HCT116 (cell line): ENCODE measurements at regions not wholly inside any gene's neighbourhood (a gene's known extent, or its start where the extent isn't known, plus 50 kb on each side); places are given as distances from the start of the nearest gene placed in this dataset.

ENCODE experiments used
- ATAC-seq: fragments of 200-7000 bp; cut with Tn5 transposase; 2 replicates; pipeline ENCODE4 v1.9.1; 2020; ENCODE audit warnings: mild to moderate bottlenecking, moderate library complexity
- BruUV-seq: library from RNA; stranded (reverse); fragments of 400-500 nt; replicated peaks from 2 replicates; lab custom pipeline; 2021; lab: Mats Ljungman, UMichigan
- CTCF ChIA-PET: fragments of 300-600 bp; sonication (Branson Sonifier 250); formaldehyde crosslinking; loops from one replicate; lab custom pipeline; 2021; ENCODE audit warnings: antibody characterized with exemption; lab: Charles Lee
- POLR2A ChIA-PET: fragments of 300-600, 350-600 bp; sonication (Branson Sonifier 250); formaldehyde crosslinking; loops from one replicate; lab custom pipeline; 2021; ENCODE audit warnings: antibody characterized with exemption; lab: Charles Lee
- RAD21 ChIA-PET, 2 experiments: fragments of 300-600 bp; sonication (Branson Sonifier 250); formaldehyde crosslinking; loops; one replicate each; lab custom pipeline; 2023; ENCODE audit warnings: low total read pairs in 2 of 2; ENCODE audit not compliant: uncharacterized antibody in 2 of 2, unreplicated experiment in 2 of 2, low non-redundant PET in 1 of 2; lab: Charles Lee
- DNase-seq: peaks from one replicate; pipeline ENCODE4 v3.0.0-alpha.2; 2010; ENCODE audit warnings: low read depth, low spot score
- H2AFZ ChIP-seq: fragments of 200-600 bp; shearing (Covaris generic), sonication (generic); 2 replicates; pipeline ENCODE4 v1.6.1; 2017; ENCODE audit warnings: low read depth, mixed run types, mixed read lengths, antibody characterized with exemption, low read length; ENCODE audit not compliant: poor library complexity, severe bottlenecking
- H3K27ac ChIP-seq: 2 replicates; pipeline ENCODE4 v1.5.1; 2012; ENCODE audit warnings: low read depth, low read length
- H3K27me3 ChIP-seq: fragments of 200-600 bp; sonication (generic); 2 replicates; pipeline ENCODE4 v1.6.1; 2016; ENCODE audit warnings: mixed run types, low read length, mixed read lengths; ENCODE audit not compliant: insufficient read depth
- H3K36me3 ChIP-seq, 2 experiments: fragments of 200-500 bp in 1 of 2; fragments of 200-600 bp in 1 of 2; sonication (Bioruptor generic) in 1 of 2; sonication (generic) in 1 of 2; 2 replicates each; pipeline versions ENCODE4 v1.5.1 to v1.6.1; 2014 to 2016; ENCODE audit warnings: low read length in 2 of 2, inconsistent platforms in 1 of 2, mixed read lengths in 1 of 2, mixed run types in 1 of 2; ENCODE audit not compliant: insufficient read depth in 2 of 2, control insufficient read depth in 1 of 2
- H3K4me1 ChIP-seq, 2 experiments: fragments of 200-600 bp in 1 of 2; sonication (generic) in 1 of 2; 2 replicates each; pipeline versions ENCODE4 v1.5.1 to v1.6.1; 2012 to 2017; ENCODE audit warnings: low read length in 2 of 2, inconsistent platforms in 1 of 2, mild to moderate bottlenecking in 1 of 2, mixed read lengths in 1 of 2, mixed run types in 1 of 2, moderate library complexity in 1 of 2; ENCODE audit not compliant: insufficient read depth in 2 of 2, control insufficient read depth in 1 of 2
- H3K4me2 ChIP-seq: fragments of 200-600 bp; sonication (generic); 2 replicates; pipeline ENCODE4 v1.6.1; 2017; ENCODE audit warnings: mixed run types, low read length, mixed read lengths
- H3K4me3 ChIP-seq, 2 experiments: fragments of 200-600 bp in 1 of 2; sonication (generic) in 1 of 2; replicated peaks in 1 of 2; 2 replicates each; pipeline ENCODE4 v1.5.1; 2011 to 2016; ENCODE audit warnings: low read length in 2 of 2, control low read depth in 1 of 2, low read depth in 1 of 2, mild to moderate bottlenecking in 1 of 2, mixed read lengths in 1 of 2, mixed run types in 1 of 2
- H3K79me2 ChIP-seq: fragments of 200-600 bp; sonication (generic); 2 replicates; pipeline ENCODE4 v1.6.1; 2017; ENCODE audit warnings: mild to moderate bottlenecking, mixed run types, low read length, moderate library complexity, mixed read lengths; ENCODE audit not compliant: insufficient read depth
- H3K9ac ChIP-seq: fragments of 200-600 bp; sonication (generic); 2 replicates; pipeline ENCODE4 v1.6.1; 2016; ENCODE audit warnings: low read length, mixed read lengths
- H3K9me2 ChIP-seq: fragments of 200-600 bp; sonication (generic), shearing (Covaris generic); 2 replicates; pipeline ENCODE4 v1.6.1; 2017; ENCODE audit warnings: mixed run types, mild to moderate bottlenecking, moderate library complexity; ENCODE audit not compliant: insufficient read depth
- H3K9me3 ChIP-seq, 2 experiments: fragments of 200-500 bp in 1 of 2; fragments of 200-600 bp in 1 of 2; sonication (Bioruptor generic) in 1 of 2; sonication (generic) in 1 of 2; 2 replicates each; pipeline ENCODE4 v1.6.1; 2014 to 2017; ENCODE audit warnings: low read length in 2 of 2, mixed read lengths in 2 of 2, inconsistent platforms in 1 of 2, low read depth in 1 of 2, mild to moderate bottlenecking in 1 of 2, mixed run types in 1 of 2, moderate library complexity in 1 of 2; ENCODE audit not compliant: control insufficient read depth in 1 of 2, insufficient read depth in 1 of 2
- H4K20me1 ChIP-seq: fragments of 200-600 bp; sonication (generic), shearing (Covaris generic); 2 replicates; pipeline ENCODE4 v1.6.1; 2017; ENCODE audit warnings: mixed run types, mild to moderate bottlenecking, moderate library complexity; ENCODE audit not compliant: insufficient read depth
- CBX3 ChIP-seq: IDR thresholded peaks from 2 replicates; pipeline ENCODE4 v1.6.1; 2012; ENCODE audit warnings: low read depth
- CEBPB ChIP-seq: IDR thresholded peaks from 2 replicates; pipeline ENCODE4 v1.6.1; 2012; ENCODE audit warnings: low read depth
- EZH2phosphoT487 ChIP-seq: fragments of 200-600 bp; IDR thresholded peaks from 2 replicates; pipeline ENCODE4 v1.6.1; 2018; ENCODE audit warnings: antibody characterized with exemption, borderline replicate concordance
- FOSL1 ChIP-seq: IDR thresholded peaks from 2 replicates; pipeline ENCODE4 v1.6.1; 2012; ENCODE audit warnings: low read depth
- POLR2A ChIP-seq: IDR thresholded peaks from 2 replicates; pipeline ENCODE4 v1.7.0; 2011; ENCODE audit warnings: borderline replicate concordance; ENCODE audit not compliant: insufficient read depth, insufficient read length; ENCODE audit errors: extremely low read depth
- SIN3A ChIP-seq: IDR thresholded peaks from 2 replicates; pipeline ENCODE4 v1.6.1; 2012; ENCODE audit warnings: low read depth
- SRF ChIP-seq: IDR thresholded peaks from 2 replicates; pipeline ENCODE4 v1.6.1; 2012; ENCODE audit warnings: low read depth
- TCF7L2 ChIP-seq: IDR thresholded peaks from 2 replicates; pipeline ENCODE4 v1.7.0; 2011; ENCODE audit warnings: borderline replicate concordance, inconsistent platforms; ENCODE audit not compliant: insufficient read depth, insufficient read length; ENCODE audit errors: extremely low read depth
- YY1 ChIP-seq: IDR thresholded peaks from 2 replicates; pipeline ENCODE4 v1.6.1; 2011; ENCODE audit warnings: low read length, low read depth, moderate library complexity, mild to moderate bottlenecking; ENCODE audit not compliant: insufficient replicate concordance; ENCODE audit errors: extremely low read depth
- intact Hi-C: fragments of 100-400 bp; cut with micrococcal nuclease; formaldehyde crosslinking; loops from 2 replicates; pipeline ENCODE4 v1.10.0; 2022
- TF ChIP-seq, protein P1 (sequence below): IDR thresholded peaks from 2 replicates; pipeline ENCODE4 v1.6.1; 2012; ENCODE audit warnings: low read depth
- TF ChIP-seq, protein P2 (sequence below): IDR thresholded peaks from 2 replicates; pipeline ENCODE4 v1.6.1; 2012
- TF ChIP-seq, protein P3 (sequence below), 3 experiments: fragments of 200-600 bp in 1 of 3; sonication (generic) in 1 of 3; IDR thresholded peaks in 2 of 3; conservative IDR thresholded peaks in 1 of 3; 2 replicates each; pipeline ENCODE4 v1.5.1; 2012 to 2017; ENCODE audit warnings: low read depth in 2 of 3, low read length in 2 of 3, antibody characterized with exemption in 1 of 3, borderline replicate concordance in 1 of 3, control low read depth in 1 of 3, mild to moderate bottlenecking in 1 of 3, mixed read lengths in 1 of 3, mixed run types in 1 of 3, moderate library complexity in 1 of 3; ENCODE audit not compliant: insufficient read depth in 1 of 3

DNA sequence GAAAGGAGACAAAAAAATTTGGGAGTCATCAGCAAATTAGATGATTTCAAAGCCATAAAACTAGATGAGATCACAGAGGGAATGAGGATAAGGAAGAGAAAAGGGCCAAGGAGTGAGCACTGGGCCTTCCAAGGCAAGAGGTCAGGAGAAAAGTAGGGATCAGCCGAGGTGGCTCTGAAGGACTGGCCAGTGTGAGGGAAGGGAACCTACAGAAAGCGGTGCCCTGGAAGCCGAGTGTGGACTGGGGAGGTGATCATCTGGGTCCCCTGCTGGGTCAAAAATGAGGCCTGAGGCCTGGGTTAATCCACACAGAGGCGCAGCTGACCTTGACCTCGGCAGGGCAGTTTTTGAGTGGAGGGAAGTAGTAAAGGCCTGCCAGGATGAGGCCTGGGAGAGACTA is 133.8 kb downstream of the SMIM20 start:
- no TSS peak for BruUV-seq
- no peaks in the 10 kb centered on the region for H3K9me2 ChIP-seq
- no peaks in the 10 kb centered on the region for H3K9me3 ChIP-seq
- no peaks in the 10 kb centered on the region for H3K27me3 ChIP-seq
- H3K79me2 ChIP-seq, result no peaks in the 10 kb centered on the region
- ChIA-PET POLR2A (no interaction called here), CTCF (no interaction called here), RAD21 (no interaction called here)
- no peak overlapping the region for H2AFZ ChIP-seq
- no peaks in the 10 kb centered on the region for H4K20me1 ChIP-seq
- DNase-seq (no peak), ATAC-seq (no peak)
- H3K4me2 ChIP-seq, result no peak overlapping the region
- no peaks in the 10 kb centered on the region for H3K4me1 ChIP-seq
- TF ChIP-seq SRF, result no peak
- no peak overlapping the region for H3K4me3 ChIP-seq
- H3K27ac ChIP-seq, result no peak overlapping the region
- intact Hi-C loops, result no loop called here
- no peak overlapping the region for H3K9ac ChIP-seq
- no peaks in the 10 kb centered on the region for H3K36me3 ChIP-seq

DNA sequence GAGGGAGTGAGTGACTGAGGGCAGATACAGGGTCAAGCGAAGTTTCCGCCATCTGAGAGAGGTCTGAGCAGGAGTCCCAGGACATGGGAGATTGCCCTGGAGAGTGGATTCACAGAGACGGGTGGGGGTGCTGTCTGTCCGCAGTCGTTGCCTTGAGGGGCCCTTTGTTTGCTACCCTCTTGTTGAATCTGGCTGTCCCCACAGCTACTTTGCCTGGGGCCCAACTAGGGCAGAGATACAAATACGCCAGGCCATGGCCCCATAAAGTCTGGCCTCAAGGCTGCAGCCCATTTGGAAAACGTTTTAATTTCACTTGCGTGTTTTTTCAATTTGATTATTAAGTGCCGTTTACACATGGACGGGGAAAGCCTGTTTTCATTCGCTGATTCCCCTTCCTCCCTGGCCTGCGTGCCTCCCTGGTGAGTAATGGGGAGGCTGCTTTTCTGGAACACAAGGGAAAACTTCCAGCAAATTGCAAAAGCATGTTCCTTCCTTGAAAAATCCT is 134.4 kb downstream of the SMIM20 start:
- no peak overlapping the region for H3K27ac ChIP-seq
- POLR2A ChIA-PET, result no interaction called here
- H3K9me2 ChIP-seq, result no peaks in the 10 kb centered on the region
- no peak overlapping the region for H3K4me2 ChIP-seq
- H3K36me3 ChIP-seq, result no peaks in the 10 kb centered on the region
- no peaks in the 10 kb centered on the region for H3K27me3 ChIP-seq
- H3K4me1 ChIP-seq, result no peaks in the 10 kb centered on the region
- H4K20me1 ChIP-seq, result no peaks in the 10 kb centered on the region
- no peaks in the 10 kb centered on the region for H3K79me2 ChIP-seq
- CTCF ChIA-PET, result no interaction called here
- RAD21 ChIA-PET, result no interaction called here
- intact Hi-C loops, result no loop called here
- no peaks in the 10 kb centered on the region for H3K9me3 ChIP-seq
- H2AFZ ChIP-seq, result no peak overlapping the region
- no peak for DNase-seq
- no peak for ATAC-seq
- no TSS peak for BruUV-seq
- no peak overlapping the region for H3K9ac ChIP-seq
- H3K4me3 ChIP-seq, result no peak overlapping the region
- TF ChIP-seq SRF (no peak), EZH2phosphoT487 (no peak), SIN3A (no peak), FOSL1 (no peak), CEBPB (no peak), POLR2A (no peak), YY1 (no peak), TCF7L2 (no peak), CBX3 (no peak)
- TF ChIP-seq, protein P1, sequence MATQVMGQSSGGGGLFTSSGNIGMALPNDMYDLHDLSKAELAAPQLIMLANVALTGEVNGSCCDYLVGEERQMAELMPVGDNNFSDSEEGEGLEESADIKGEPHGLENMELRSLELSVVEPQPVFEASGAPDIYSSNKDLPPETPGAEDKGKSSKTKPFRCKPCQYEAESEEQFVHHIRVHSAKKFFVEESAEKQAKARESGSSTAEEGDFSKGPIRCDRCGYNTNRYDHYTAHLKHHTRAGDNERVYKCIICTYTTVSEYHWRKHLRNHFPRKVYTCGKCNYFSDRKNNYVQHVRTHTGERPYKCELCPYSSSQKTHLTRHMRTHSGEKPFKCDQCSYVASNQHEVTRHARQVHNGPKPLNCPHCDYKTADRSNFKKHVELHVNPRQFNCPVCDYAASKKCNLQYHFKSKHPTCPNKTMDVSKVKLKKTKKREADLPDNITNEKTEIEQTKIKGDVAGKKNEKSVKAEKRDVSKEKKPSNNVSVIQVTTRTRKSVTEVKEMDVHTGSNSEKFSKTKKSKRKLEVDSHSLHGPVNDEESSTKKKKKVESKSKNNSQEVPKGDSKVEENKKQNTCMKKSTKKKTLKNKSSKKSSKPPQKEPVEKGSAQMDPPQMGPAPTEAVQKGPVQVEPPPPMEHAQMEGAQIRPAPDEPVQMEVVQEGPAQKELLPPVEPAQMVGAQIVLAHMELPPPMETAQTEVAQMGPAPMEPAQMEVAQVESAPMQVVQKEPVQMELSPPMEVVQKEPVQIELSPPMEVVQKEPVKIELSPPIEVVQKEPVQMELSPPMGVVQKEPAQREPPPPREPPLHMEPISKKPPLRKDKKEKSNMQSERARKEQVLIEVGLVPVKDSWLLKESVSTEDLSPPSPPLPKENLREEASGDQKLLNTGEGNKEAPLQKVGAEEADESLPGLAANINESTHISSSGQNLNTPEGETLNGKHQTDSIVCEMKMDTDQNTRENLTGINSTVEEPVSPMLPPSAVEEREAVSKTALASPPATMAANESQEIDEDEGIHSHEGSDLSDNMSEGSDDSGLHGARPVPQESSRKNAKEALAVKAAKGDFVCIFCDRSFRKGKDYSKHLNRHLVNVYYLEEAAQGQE, result no peak
- TF ChIP-seq, protein P2, sequence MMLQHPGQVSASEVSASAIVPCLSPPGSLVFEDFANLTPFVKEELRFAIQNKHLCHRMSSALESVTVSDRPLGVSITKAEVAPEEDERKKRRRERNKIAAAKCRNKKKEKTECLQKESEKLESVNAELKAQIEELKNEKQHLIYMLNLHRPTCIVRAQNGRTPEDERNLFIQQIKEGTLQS, result no peak
- TF ChIP-seq, protein P3, sequence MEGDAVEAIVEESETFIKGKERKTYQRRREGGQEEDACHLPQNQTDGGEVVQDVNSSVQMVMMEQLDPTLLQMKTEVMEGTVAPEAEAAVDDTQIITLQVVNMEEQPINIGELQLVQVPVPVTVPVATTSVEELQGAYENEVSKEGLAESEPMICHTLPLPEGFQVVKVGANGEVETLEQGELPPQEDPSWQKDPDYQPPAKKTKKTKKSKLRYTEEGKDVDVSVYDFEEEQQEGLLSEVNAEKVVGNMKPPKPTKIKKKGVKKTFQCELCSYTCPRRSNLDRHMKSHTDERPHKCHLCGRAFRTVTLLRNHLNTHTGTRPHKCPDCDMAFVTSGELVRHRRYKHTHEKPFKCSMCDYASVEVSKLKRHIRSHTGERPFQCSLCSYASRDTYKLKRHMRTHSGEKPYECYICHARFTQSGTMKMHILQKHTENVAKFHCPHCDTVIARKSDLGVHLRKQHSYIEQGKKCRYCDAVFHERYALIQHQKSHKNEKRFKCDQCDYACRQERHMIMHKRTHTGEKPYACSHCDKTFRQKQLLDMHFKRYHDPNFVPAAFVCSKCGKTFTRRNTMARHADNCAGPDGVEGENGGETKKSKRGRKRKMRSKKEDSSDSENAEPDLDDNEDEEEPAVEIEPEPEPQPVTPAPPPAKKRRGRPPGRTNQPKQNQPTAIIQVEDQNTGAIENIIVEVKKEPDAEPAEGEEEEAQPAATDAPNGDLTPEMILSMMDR (IDR thresholded peaks at IDR 0.05 in 2 of 3, conservative IDR thresholded peaks at IDR 0.05 in 1 of 3; ENCODE audit: borderline replicate concordance in 1 of 3, insufficient read depth in 1 of 3, low read depth in 2 of 3, low read length in 2 of 3), result no peak
